Mammary epithelial cell (primary cell): ENCODE measurements at regions not wholly inside any gene's neighbourhood (a gene's known extent, or its start where the extent isn't known, plus 50 kb on each side); places are given as distances from the start of the nearest gene placed in this dataset.

Source experiments
- EZH2 ChIP-seq: IDR thresholded peaks from 2 replicates; pipeline ENCODE4 v1.6.1; 2012; ENCODE audit warnings: low read length, inconsistent platforms, borderline replicate concordance
- TF ChIP-seq, protein P1 (sequence below), 2 donors: IDR thresholded peaks in 1 of 2; conservative IDR thresholded peaks in 1 of 2; 2 replicates each; pipeline ENCODE4 v1.5.1; 2011 to 2012; ENCODE audit warnings: inconsistent platforms in 2 of 2, low read length in 2 of 2, mild to moderate bottlenecking in 2 of 2, control low read depth in 1 of 2, low read depth in 1 of 2; ENCODE audit not compliant: insufficient read depth in 1 of 2; ENCODE audit errors: extremely low read depth in 1 of 2

DNA sequence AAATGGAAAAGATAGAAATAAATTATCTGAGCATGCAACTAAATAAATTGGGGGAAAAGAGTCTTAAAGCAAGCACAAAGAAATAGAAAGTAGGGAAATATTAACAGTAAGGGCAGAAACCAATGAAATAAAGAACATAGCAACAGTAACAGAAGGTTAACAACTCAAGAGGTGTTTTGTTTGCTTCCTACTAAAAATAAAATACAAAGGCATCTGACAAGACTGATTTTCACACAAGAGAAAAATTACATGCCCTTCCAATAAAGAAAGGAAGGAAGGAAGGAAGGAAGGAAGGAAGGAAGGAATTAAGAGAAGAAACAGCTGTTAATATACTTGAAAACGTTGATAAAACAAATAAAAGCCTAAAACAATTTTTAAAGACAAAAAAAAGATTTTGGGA is 240.2 kb downstream of the SEC16B start:
- TF ChIP-seq, protein P1, sequence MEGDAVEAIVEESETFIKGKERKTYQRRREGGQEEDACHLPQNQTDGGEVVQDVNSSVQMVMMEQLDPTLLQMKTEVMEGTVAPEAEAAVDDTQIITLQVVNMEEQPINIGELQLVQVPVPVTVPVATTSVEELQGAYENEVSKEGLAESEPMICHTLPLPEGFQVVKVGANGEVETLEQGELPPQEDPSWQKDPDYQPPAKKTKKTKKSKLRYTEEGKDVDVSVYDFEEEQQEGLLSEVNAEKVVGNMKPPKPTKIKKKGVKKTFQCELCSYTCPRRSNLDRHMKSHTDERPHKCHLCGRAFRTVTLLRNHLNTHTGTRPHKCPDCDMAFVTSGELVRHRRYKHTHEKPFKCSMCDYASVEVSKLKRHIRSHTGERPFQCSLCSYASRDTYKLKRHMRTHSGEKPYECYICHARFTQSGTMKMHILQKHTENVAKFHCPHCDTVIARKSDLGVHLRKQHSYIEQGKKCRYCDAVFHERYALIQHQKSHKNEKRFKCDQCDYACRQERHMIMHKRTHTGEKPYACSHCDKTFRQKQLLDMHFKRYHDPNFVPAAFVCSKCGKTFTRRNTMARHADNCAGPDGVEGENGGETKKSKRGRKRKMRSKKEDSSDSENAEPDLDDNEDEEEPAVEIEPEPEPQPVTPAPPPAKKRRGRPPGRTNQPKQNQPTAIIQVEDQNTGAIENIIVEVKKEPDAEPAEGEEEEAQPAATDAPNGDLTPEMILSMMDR (conservative IDR thresholded peaks at IDR 0.05 in 1 of 2, IDR thresholded peaks at IDR 0.05 in 1 of 2; ENCODE audit: extremely low read depth in 1 of 2, insufficient read depth in 1 of 2, low read depth in 1 of 2, low read length in 2 of 2): no peak
- TF ChIP-seq EZH2: no peak
